Heart left ventricle (tissue), 13 donors: ENCODE measurements at regions not wholly inside any gene's neighbourhood (a gene's known extent, or its start where the extent isn't known, plus 50 kb on each side); places are given as distances from the start of the nearest gene placed in this dataset.

Source experiments
- CTCF ChIP-seq, 12 donors: fragments of 200-600 bp; sonication (generic) in 4 of 12; IDR thresholded peaks; one replicate each; pipeline versions ENCODE4 v1.5.0 to v1.8.0; 2018 to 2022; ENCODE audit warnings: antibody characterized with exemption in 12 of 12, mild to moderate bottlenecking in 5 of 12
- POLR2A ChIP-seq, 2 donors: fragments of 450-650 bp; IDR thresholded peaks; one replicate each; pipeline ENCODE4 v1.6.1; 2017; ENCODE audit warnings: antibody characterized with exemption in 2 of 2, mild to moderate bottlenecking in 2 of 2, moderate library complexity in 2 of 2
- donor health status: ischemic (EF 13 %, LVEDD 7.1; RV severe dilation, severe dysfunction).
- donor health status: DM: no; HTN: yes; CAD: no.
- donor health status: DM: no; HTN: no; CAD: no.
- donor health status: ischemic (EF 25% LVEDD 6.9; RV normal size, moderate dysfunction).
- donor health status: ischemic (EF 25% LVEDD 5.7; RV mildly dilated, moderate dysfunction).
- donor health status: ischemic (EF 35%, LVEDD 5.7; RV mildly dilated, moderate dysfunction).
- donor health status: nonischemic (EF 11% LVEDD 7.7; RV severe dilation, severe dysfunction).
- donor health status: DM: yes; HTN: yes; CAD: no.
- donor health status: PGD.
- donor health status: ischemic (EF 29% LVEDD 5.4; RV normal size, mild dysfunction).
- donor health status: nonischemic (EF 23%, LVEDD 6.1; RV moderate dilation, normal function).

GRCh38 chr7:18390535-18390907 is 105.0 kb upstream of the HDAC9 start:
- TF ChIP-seq CTCF (IDR thresholded peaks at IDR 0.05) (no peak), POLR2A (IDR thresholded peaks at IDR 0.05) (no peak)
